NOMO-1 treated with DMSO at 0.1 percent for 48 hours (cell line): ENCODE measurements at regions not wholly inside any gene's neighbourhood (a gene's known extent, or its start where the extent isn't known, plus 50 kb on each side); places are given as distances from the start of the nearest gene placed in this dataset.
A peak's percentile ranks its signal among the peaks of the same experiment; 100 is the strongest.

Experiments
- DNase-seq: peaks from one replicate; lab custom pipeline; 2025; ENCODE audit not compliant: unreplicated experiment; lab: John Stamatoyannopoulos, UW

- DNase-seq: peak; percentile 27
These were observed 96.6 kb upstream of the POU2AF2 start for GRCh38 chr11:111148953-111149352.

- DNase-seq: no peak
These were observed 97.4 kb upstream of the POU2AF2 start for GRCh38 chr11:111148121-111148520.

GRCh38 chr11:111137846-111138245 is 107.7 kb upstream of the POU2AF2 start:
- no peak for DNase-seq

- DNase-seq: no peak
These were observed 109.6 kb upstream of the POU2AF2 start for GRCh38 chr11:111135778-111136570.

- DNase-seq: no peak
These were observed 110.4 kb upstream of the POU2AF2 start for GRCh38 chr11:111135101-111135500.

GRCh38 chr11:111128076-111128870 is 117.3 kb upstream of the POU2AF2 start:
- no peak for DNase-seq

- DNase-seq: no peak
These were observed 120.8 kb upstream of the POU2AF2 start for GRCh38 chr11:111124724-111125123.

GRCh38 chr11:111123463-111124398 is 121.8 kb upstream of the POU2AF2 start:
- no peak for DNase-seq

- no peak for DNase-seq
These were observed 124.7 kb upstream of the POU2AF2 start for GRCh38 chr11:111120696-111121302.

- no peak for DNase-seq
These were observed 125.4 kb upstream of the POU2AF2 start for GRCh38 chr11:111120161-111120560.

GRCh38 chr11:111119751-111120150 is 125.8 kb upstream of the POU2AF2 start:
- no peak for DNase-seq

- DNase-seq: no peak
These were observed 129.6 kb upstream of the POU2AF2 start for GRCh38 chr11:111115890-111116289.

GRCh38 chr11:111114091-111114490 is 131.4 kb upstream of the POU2AF2 start:
- no peak for DNase-seq

- no peak for DNase-seq
These were observed 132.9 kb upstream of the POU2AF2 start for GRCh38 chr11:111112614-111113013.

GRCh38 chr11:111107501-111107900 is 138.0 kb upstream of the POU2AF2 start:
- DNase-seq: peak; percentile 68

GRCh38 chr11:111106641-111107040 is 138.9 kb upstream of the POU2AF2 start:
- DNase-seq: no peak

- DNase-seq: no peak
These were observed 140.0 kb upstream of the POU2AF2 start for GRCh38 chr11:111105566-111105965.

- no peak for DNase-seq
These were observed 141.3 kb upstream of the POU2AF2 start for GRCh38 chr11:111104185-111104584.

GRCh38 chr11:111101881-111102280 is 143.6 kb upstream of the POU2AF2 start:
- DNase-seq: no peak

- DNase-seq: no peak
These were observed 146.4 kb upstream of the POU2AF2 start for GRCh38 chr11:111099028-111099713.
